ENCODE measurements at regions not wholly inside any gene's neighbourhood (a gene's known extent, or its start where the extent isn't known, plus 50 kb on each side); places are given as distances from the start of the nearest gene placed in this dataset.

- Histone ChIP-seq H3K9me3 (ENCODE audit: insufficient read depth in 2 of 2, low read depth in 1 of 2, low read length in 1 of 2) (no peaks in the 10 kb centered on the region), H2BK120ac (replicated peaks; ENCODE audit: low read depth, low read length) (no peak overlapping the region), H3K4ac (replicated peaks; ENCODE audit: insufficient read length, low read depth, low read length) (no peak overlapping the region), H4K20me1 (replicated peaks in 1 of 2; ENCODE audit: control insufficient read depth in 1 of 2, insufficient read depth in 2 of 2, low read length in 2 of 2) (no peaks in the 10 kb centered on the region), H3K4me3 (ENCODE audit: extremely low read depth in 1 of 4, insufficient read depth in 2 of 4, low read depth in 3 of 4, low read length in 4 of 4) (no peak overlapping the region), H3K27ac (ENCODE audit: low read depth, low read length) (no peak overlapping the region), H2BK15ac (ENCODE audit: low read length) (no peak overlapping the region), H4K91ac (replicated peaks; ENCODE audit: insufficient read length, low read length) (no peak overlapping the region), H3K23ac (ENCODE audit: insufficient read length) (no peak overlapping the region), H2BK5ac (ENCODE audit: low read depth, low read length) (no peak overlapping the region), H2BK20ac (ENCODE audit: low read length) (no peak overlapping the region), H3K14ac (ENCODE audit: insufficient read length) (no peak overlapping the region), H3K27me3 (replicated peaks in 1 of 4; ENCODE audit: control insufficient read depth in 3 of 4, extremely low read depth in 1 of 4, insufficient read depth in 3 of 4, low read length in 3 of 4) (no peaks in the 10 kb centered on the region), H3K18ac (ENCODE audit: extremely low read depth, low read length) (no peak overlapping the region), H2AK5ac (ENCODE audit: low read depth, low read length) (no peak overlapping the region), H4K5ac (ENCODE audit: insufficient read length, low read depth, low read length) (no peak overlapping the region), H2BK12ac (ENCODE audit: low read depth, low read length) (no peak overlapping the region), H3K23me2 (ENCODE audit: low read depth, low read length) (no peaks in the 10 kb centered on the region), H3K79me1 (ENCODE audit: low read depth, low read length) (no peaks in the 10 kb centered on the region), H3K4me1 (replicated peaks in 1 of 4; ENCODE audit: control insufficient read depth in 3 of 4, insufficient read depth in 4 of 4, low read length in 3 of 4) (no peaks in the 10 kb centered on the region), H3K79me2 (ENCODE audit: control insufficient read depth in 1 of 2, insufficient read depth in 2 of 2, low read length in 2 of 2) (no peaks in the 10 kb centered on the region), H3K9ac (replicated peaks in 1 of 4; ENCODE audit: extremely low read depth in 1 of 4, low read depth in 3 of 4, low read length in 3 of 4) (no peak overlapping the region), H3K4me2 (ENCODE audit: insufficient read depth in 1 of 2, low read depth in 2 of 2, low read length in 2 of 2) (no peak overlapping the region), H4K8ac (ENCODE audit: extremely low read depth, insufficient read depth, low read length) (no peak overlapping the region), H2AFZ (ENCODE audit: low read length) (0 out of 2 replicates have a peak overlapping the region, but pooled peaks have one; percentile 34), H3K36me3 (ENCODE audit: control insufficient read depth in 2 of 4, insufficient read depth in 4 of 4, low read length in 3 of 4) (no peaks in the 10 kb centered on the region), H3K56ac (replicated peaks; ENCODE audit: insufficient read length, low read depth, low read length) (no peak overlapping the region)
- ChIA-PET CTCF (ENCODE audit: partially characterized antibody) (no interaction called here), POLR2A (ENCODE audit: partially characterized antibody) (no interaction called here)
- DNase-seq (ENCODE audit: low read depth in 1 of 2, low spot score in 2 of 2) (no peak), FAIRE-seq (no peak)
- no peak for TF ChIP-seq ASH2L (IDR thresholded peaks at IDR 0.05; ENCODE audit: low read length)
- TF ChIP-seq POLR2A (IDR thresholded peaks at IDR 0.05; ENCODE audit: control extremely low read depth in 1 of 2, low read depth in 2 of 2, low read length in 2 of 2), result no peak
- TF ChIP-seq CEBPB (IDR thresholded peaks at IDR 0.05; ENCODE audit: low read depth, low read length), result no peak
- TF ChIP-seq KDM4A (IDR thresholded peaks at IDR 0.05; ENCODE audit: low read depth, low read length, severe bottlenecking), result no peak
- TF ChIP-seq EGR1 (IDR thresholded peaks at IDR 0.05; ENCODE audit: borderline replicate concordance, low read depth, low read length), result no peak
- TF ChIP-seq TBP (IDR thresholded peaks at IDR 0.05; ENCODE audit: low read depth, low read length), result no peak
- TF ChIP-seq GABPA (IDR thresholded peaks at IDR 0.05; ENCODE audit: borderline replicate concordance, insufficient read depth, low read length), result no peak
- no peak for TF ChIP-seq GTF2F1 (IDR thresholded peaks at IDR 0.05; ENCODE audit: borderline replicate concordance, low read depth, low read length)
- TF ChIP-seq JUND (IDR thresholded peaks at IDR 0.05; ENCODE audit: low read length), result no peak
- TF ChIP-seq NRF1 (IDR thresholded peaks at IDR 0.05; ENCODE audit: low read depth, low read length), result no peak
Observed at GRCh38 chr6:93164781-93165180, 254.6 kb downstream of the EPHA7 start.

Measured in H1 (cell line).